Ovary (tissue), 7 donors: ENCODE measurements at regions not wholly inside any gene's neighbourhood (a gene's known extent, or its start where the extent isn't known, plus 50 kb on each side); places are given as distances from the start of the nearest gene placed in this dataset.

ENCODE experiments used
- DNase-seq, 5 donors: peaks; one replicate each; pipeline ENCODE4 v3.0.0-alpha.2; 2019 to 2020
- H3K27ac ChIP-seq, 2 donors: fragments of 200-600 bp; one replicate each; pipeline versions ENCODE4 v1.5.1 to v1.8.0; 2019 to 2022
- H3K27me3 ChIP-seq: fragments of 200-600 bp; one replicate; pipeline ENCODE4 v1.8.0; 2022
- H3K36me3 ChIP-seq: fragments of 200-600 bp; sonication (generic); one replicate; pipeline ENCODE4 v1.5.1; 2019
- H3K4me1 ChIP-seq: one replicate; pipeline ENCODE4 v1.8.1; 2013; ENCODE audit warnings: mild to moderate bottlenecking, moderate library complexity; ENCODE audit not compliant: insufficient read depth
- H3K4me3 ChIP-seq: fragments of 200-600 bp; sonication (generic); one replicate; pipeline ENCODE4 v1.5.1; 2017
- H3K9me3 ChIP-seq, 2 donors: fragments of 200-600 bp in 1 of 2; sonication (generic) in 1 of 2; one replicate each; pipeline versions ENCODE4 v1.5.1 to v1.8.1; 2013 to 2019; ENCODE audit warnings: mild to moderate bottlenecking in 1 of 2, moderate library complexity in 1 of 2
- CTCF ChIP-seq, 3 donors: fragments of 450-650 bp in 2 of 3; fragments of 200-600 bp in 1 of 3; IDR thresholded peaks; one replicate each; pipeline versions ENCODE4 v1.5.1 to v1.8.0; 2016 to 2022; ENCODE audit warnings: antibody characterized with exemption in 3 of 3, mild to moderate bottlenecking in 1 of 3
- EP300 ChIP-seq: sonication (generic); formaldehyde crosslinking; IDR thresholded peaks from one replicate; pipeline ENCODE4 v1.6.1; 2017; ENCODE audit warnings: antibody characterized with exemption
- POLR2A ChIP-seq: fragments of 450-650 bp; IDR thresholded peaks from one replicate; pipeline ENCODE4 v1.6.1; 2017; ENCODE audit warnings: antibody characterized with exemption, mild to moderate bottlenecking, moderate library complexity
- WGBS, 3 donors: extraction: QIAGEN DNeasy Blood & Tissue Kit in 1 of 3; methylation state at CpG; one replicate each; pipeline versions ENCODE4 v1.1.5 to v1.1.7; 2013 to 2017; 5-methylcytosine and 5-hydroxymethylcytosine counted together
- intact Hi-C, 4 donors: fragments of 100-400 bp; cut with DNase I; formaldehyde crosslinking; loops; one replicate each; pipeline versions ENCODE4 v1.11.0 to v1.15.1; 2022 to 2023
- donor health status: DM: no; HTN: no; CAD: no; lungs with moderate emphysema.
- donor health status: DM: no; HTN: no; CAD: no.
- donor health status: Bipolar disorder and iron deficiency.
- donor health status: DM: no; HTN: no; CAD: no.
- donor health status: DM: yes; HTN: yes; CAD: no.

- no peak for TF ChIP-seq CTCF (IDR thresholded peaks at IDR 0.05)
- Histone ChIP-seq H3K4me3 (no peak overlapping the region), H3K27ac (no peak overlapping the region), H3K36me3 (no peaks in the 10 kb centered on the region), H3K27me3 (no peaks in the 10 kb centered on the region), H3K4me1 (peaks cover 3% of the 10 kb centered on the region), H3K9me3 (no peaks in the 10 kb centered on the region)
- WGBS, 3 donors, result 18 to 25% (median 22%) methylated on average over 2 of the region's 2 CpGs
- no peak for DNase-seq
- intact Hi-C loops, result no loop called here
These were observed 195.0 kb downstream of the ZNF330 start for GRCh38 chr4:141415651-141416050.

- no peaks in the 10 kb centered on the region for H3K27me3 ChIP-seq
- H3K36me3 ChIP-seq, result no peaks in the 10 kb centered on the region
- DNase-seq, result no peak
- 10 to 12% (median 12%) methylated on average over 2 of the region's 2 CpGs for WGBS, 3 donors
- H3K4me1 ChIP-seq, result peaks cover 3% of the 10 kb centered on the region
- no peak overlapping the region for H3K27ac ChIP-seq
- intact Hi-C loops, result no loop called here
- TF ChIP-seq POLR2A (no peak), EP300 (no peak)
- H3K9me3 ChIP-seq, result no peaks in the 10 kb centered on the region
- no peak overlapping the region for H3K4me3 ChIP-seq
These were observed 195.5 kb downstream of the ZNF330 start for GRCh38 chr4:141416219-141416618.

- H3K27me3 ChIP-seq, result no peaks in the 10 kb centered on the region
- no peak for DNase-seq
- no peak overlapping the region for H3K4me3 ChIP-seq
- no peaks in the 10 kb centered on the region for H3K36me3 ChIP-seq
- H3K4me1 ChIP-seq, result peaks cover 3% of the 10 kb centered on the region
- no peak overlapping the region for H3K27ac ChIP-seq
- 63 to 80% (median 71%) methylated on average over 4 of the region's 4 CpGs for whole genome bisulfite sequencing, 3 donors
- intact Hi-C loops, result no loop called here
- TF ChIP-seq POLR2A (no peak), CTCF (IDR thresholded peaks at IDR 0.05) (no peak), EP300 (no peak)
- H3K9me3 ChIP-seq, result no peaks in the 10 kb centered on the region
These were observed 196.1 kb downstream of the ZNF330 start for GRCh38 chr4:141416677-141417363.

GRCh38 chr4:141417387-141417786 is 196.7 kb downstream of the ZNF330 start:
- 75 to 92% (median 75%) methylated on average over 2 of the region's 2 CpGs for WGBS, 3 donors
- intact Hi-C loops, result no loop called here
- Histone ChIP-seq H3K4me3 (no peak overlapping the region), H3K9me3 (no peaks in the 10 kb centered on the region), H3K27ac (no peak overlapping the region), H3K36me3 (no peaks in the 10 kb centered on the region), H3K27me3 (no peaks in the 10 kb centered on the region), H3K4me1 (peaks cover 3% of the 10 kb centered on the region)
- no peak for DNase-seq
- TF ChIP-seq POLR2A (no peak), CTCF (IDR thresholded peaks at IDR 0.05) (no peak), EP300 (no peak)

- Histone ChIP-seq H3K4me3 (no peak overlapping the region), H3K9me3 (no peaks in the 10 kb centered on the region), H3K27me3 (no peaks in the 10 kb centered on the region), H3K27ac (no peak overlapping the region), H3K4me1 (no peaks in the 10 kb centered on the region), H3K36me3 (no peaks in the 10 kb centered on the region)
- 26 to 49% (median 45%) methylated on average over 1 of the region's 1 CpG for WGBS, 3 donors
- DNase-seq, result no peak
- intact Hi-C loops, result no loop called here
- TF ChIP-seq CTCF (IDR thresholded peaks at IDR 0.05) (no peak), POLR2A (no peak), EP300 (no peak)
These were observed 204.4 kb downstream of the ZNF330 start for GRCh38 chr4:141425124-141425523.
